WI38 (cell line): ENCODE measurements at regions not wholly inside any gene's neighbourhood (a gene's known extent, or its start where the extent isn't known, plus 50 kb on each side); places are given as distances from the start of the nearest gene placed in this dataset.
"Not testable (repeated sequence)": the region's sequence is repeated elsewhere in the genome, so short reads cannot be mapped to it uniquely, and the experiment has no call there.

ENCODE experiments used
- H3K4me3 ChIP-seq: 2 replicates; pipeline ENCODE4 v1.5.1; 2011; ENCODE audit warnings: low read depth, mild to moderate bottlenecking, control low read depth, low read length
- TF ChIP-seq, protein P1 (sequence below): IDR thresholded peaks from 2 replicates; pipeline ENCODE4 v1.5.1; 2012; ENCODE audit warnings: low read depth, mild to moderate bottlenecking, control low read depth, low read length

DNA sequence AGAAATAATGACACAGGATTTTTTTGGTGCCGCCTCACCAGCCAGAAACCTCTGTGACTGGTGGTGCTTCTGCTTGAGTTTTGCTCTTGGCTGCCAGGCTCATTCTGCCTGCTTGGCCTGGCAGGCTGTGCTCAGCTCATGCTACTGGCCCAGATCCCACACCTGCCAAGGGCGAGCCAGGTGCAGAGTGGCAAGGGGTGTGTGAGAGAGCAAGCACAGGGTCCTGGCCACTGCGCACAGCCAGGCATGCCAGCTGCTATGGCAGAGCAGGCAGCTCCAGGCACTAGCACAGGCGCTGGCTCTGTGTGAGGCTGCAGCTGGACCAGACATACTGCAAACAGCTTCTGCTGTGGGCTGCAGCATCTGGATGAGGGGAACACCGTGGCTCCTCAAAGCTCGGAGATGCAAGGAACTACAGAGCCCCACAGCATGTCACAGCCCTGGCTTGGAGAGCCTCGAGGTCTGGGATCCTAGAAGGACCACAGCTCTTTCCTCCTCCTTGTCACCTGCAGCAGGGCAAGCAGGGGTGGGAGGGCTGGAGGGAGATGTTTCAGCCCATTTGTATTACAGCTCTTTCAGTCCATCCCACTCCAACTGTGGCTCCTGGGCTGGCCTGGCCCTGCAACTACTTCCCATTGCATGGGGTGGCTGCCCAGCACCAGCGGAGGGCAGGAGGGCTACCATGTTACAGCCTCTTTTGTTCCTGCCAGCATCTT lies 313.4 kb upstream of the SEMA3C start:
- H3K4me3 ChIP-seq, result no peak overlapping the region
- TF ChIP-seq, protein P1, sequence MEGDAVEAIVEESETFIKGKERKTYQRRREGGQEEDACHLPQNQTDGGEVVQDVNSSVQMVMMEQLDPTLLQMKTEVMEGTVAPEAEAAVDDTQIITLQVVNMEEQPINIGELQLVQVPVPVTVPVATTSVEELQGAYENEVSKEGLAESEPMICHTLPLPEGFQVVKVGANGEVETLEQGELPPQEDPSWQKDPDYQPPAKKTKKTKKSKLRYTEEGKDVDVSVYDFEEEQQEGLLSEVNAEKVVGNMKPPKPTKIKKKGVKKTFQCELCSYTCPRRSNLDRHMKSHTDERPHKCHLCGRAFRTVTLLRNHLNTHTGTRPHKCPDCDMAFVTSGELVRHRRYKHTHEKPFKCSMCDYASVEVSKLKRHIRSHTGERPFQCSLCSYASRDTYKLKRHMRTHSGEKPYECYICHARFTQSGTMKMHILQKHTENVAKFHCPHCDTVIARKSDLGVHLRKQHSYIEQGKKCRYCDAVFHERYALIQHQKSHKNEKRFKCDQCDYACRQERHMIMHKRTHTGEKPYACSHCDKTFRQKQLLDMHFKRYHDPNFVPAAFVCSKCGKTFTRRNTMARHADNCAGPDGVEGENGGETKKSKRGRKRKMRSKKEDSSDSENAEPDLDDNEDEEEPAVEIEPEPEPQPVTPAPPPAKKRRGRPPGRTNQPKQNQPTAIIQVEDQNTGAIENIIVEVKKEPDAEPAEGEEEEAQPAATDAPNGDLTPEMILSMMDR, result no peak

DNA sequence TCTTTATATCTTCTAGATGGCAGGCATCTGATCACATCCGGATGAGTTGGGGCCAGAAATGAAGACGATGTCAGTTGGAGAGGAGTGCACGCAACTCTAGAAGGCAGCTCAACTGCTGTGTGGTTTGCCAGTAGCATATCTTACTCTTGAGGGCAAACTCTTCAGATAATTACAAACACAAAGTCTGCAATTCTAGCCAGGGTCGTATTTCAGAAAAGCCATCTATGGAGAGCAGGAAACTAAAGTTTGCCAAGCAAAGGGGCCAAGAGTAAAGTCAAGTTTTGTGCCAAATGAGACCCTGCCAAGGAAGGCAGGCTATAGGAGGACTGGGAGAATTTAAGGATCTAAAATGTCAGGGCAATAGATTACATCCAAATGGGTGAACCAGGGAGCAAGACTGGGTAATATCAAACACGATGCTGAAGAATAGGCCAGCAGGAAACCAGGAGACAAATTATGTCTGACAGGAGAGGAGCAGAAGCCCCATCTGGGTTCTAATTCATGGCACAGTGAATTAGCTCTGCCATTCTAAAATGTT lies 312.5 kb upstream of the SEMA3C start:
- H3K4me3 ChIP-seq, result no peak overlapping the region
- TF ChIP-seq, protein P1, result no peak

DNA sequence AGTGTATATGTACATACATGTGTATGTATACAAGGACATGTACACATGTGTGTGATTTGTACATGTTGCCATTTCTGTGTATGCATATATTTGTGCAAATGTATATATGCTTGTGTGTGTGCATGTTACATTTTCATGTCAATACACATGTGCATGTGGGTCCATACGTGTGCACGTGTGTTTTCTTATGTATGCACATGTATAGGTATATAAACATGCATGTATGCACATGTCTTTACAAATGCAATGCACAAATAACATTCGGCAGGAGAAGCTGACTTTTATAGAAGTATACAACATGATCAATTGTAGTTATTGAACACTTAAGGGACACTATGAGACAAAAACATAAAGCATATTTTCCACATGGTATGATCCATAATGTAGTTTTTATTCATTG lies 307.4 kb upstream of the SEMA3C start:
- no peak overlapping the region for H3K4me3 ChIP-seq
- TF ChIP-seq, protein P1, result no peak

DNA sequence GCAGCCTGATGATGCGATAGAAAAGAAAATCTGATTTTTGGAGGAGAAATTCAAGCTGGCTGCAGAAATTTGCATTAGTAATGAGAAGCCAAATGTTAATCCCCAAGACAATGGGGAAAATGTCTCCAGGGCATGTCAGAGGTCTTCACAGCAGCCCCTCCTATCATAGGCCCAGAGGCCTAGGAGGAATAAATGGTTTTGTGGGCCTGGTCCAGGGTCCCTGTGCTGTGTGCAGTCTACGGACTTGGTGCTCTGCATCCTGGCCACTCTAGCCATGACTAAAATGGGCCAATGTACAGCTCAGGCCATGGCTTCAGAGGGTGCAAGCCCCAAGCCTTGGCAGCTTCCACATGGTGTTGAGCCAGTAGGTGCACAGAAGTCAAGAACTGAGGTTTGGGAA lies 303.8 kb upstream of the SEMA3C start:
- not testable (repeated sequence) for H3K4me3 ChIP-seq

DNA sequence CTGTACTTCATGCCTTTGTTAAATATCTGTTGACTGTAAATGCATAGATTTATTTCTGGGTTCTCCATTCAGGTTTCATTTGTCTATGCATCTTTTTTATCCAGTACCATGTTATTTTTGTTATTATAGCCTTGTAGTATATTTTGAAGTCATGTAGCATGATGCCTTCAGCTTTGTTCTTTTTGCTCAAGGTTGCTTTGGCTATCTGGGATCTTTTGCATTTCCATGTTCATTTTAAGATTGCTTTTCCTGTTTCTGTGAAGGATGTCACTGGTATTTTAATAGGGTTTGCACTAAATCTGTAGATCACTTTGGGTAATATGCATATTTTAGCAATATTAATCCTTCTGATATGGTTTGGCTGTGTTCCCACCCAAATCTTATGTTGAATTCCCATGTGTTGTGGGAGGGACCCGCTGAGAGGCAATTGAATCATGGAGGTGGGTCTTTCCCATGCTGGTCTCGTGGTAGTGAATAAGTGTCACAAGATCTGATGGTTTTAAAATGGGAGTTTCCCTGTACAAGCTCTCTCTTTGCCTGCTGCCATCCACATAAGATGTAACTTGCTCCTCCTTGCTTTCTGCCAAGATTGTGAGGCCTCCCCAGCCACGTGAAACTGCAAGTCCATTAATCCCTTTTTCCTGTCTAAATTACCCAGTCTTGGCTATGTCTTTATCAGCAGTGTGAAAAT lies 302.8 kb upstream of the SEMA3C start:
- TF ChIP-seq, protein P1, result no peak
- no peak overlapping the region for H3K4me3 ChIP-seq

DNA sequence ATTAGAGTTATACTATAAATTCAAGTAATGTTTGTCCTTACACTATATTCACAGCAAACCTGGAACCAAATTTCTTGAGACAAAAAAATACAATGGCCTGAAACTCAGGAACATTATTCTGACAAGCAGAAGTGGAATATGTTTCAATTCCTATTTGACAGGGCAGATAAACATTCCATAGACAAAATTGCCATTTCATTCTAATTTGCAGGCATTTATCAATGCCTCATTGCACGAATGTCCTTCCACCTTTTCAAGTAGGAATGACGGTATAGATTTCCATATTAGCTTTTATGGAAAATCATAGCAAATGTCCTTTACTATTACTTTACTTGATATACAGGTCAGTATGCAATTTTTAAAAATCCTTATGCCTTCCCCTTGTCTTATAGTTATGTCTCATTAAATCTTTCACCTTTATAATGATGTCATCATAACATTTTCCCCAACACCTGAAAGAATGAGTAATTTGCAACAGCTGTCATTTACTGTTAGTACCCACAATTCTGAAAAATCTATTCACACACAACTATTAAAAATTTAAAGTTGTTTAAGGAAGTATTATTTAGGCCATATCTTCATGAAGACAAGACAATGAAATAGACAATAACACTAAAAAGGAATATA lies 299.7 kb upstream of the SEMA3C start:
- TF ChIP-seq, protein P1, result no peak
- H3K4me3 ChIP-seq, result no peak overlapping the region

DNA sequence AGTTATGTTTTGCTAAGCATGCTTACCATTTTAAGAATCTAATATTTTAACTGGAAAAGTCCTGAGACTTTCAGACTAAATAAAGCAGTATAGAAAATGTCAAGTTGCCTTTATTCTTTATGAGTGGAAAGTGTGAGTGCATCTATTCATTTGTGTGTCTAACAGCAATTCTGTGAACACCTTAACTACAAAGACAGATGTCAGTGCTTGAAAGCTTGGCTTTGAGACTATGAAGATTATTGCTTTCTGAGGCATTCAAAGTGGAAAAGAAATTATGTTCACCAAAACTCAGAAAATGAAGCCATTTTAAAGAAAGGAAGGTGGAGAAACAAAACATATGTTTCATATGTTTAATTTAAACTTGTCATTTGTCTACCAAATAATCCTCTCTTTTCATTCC lies 294.5 kb upstream of the SEMA3C start:
- TF ChIP-seq, protein P1, result no peak

More for the DNA sequence above, 294.5 kb upstream of the SEMA3C start:
- H3K4me3 ChIP-seq, result no peak overlapping the region
